Skeletal muscle satellite cell (primary cell): ENCODE measurements at regions not wholly inside any gene's neighbourhood (a gene's known extent, or its start where the extent isn't known, plus 50 kb on each side); places are given as distances from the start of the nearest gene placed in this dataset.

ENCODE experiments used
- H3K27me3 ChIP-seq: 2 replicates; pipeline ENCODE4 v1.7.0; 2013; ENCODE audit warnings: low read length; ENCODE audit not compliant: control insufficient read depth, insufficient read depth
- H3K36me3 ChIP-seq: 2 replicates; pipeline ENCODE4 v1.7.0; 2013; ENCODE audit warnings: mild to moderate bottlenecking, control low read depth, low read length; ENCODE audit not compliant: insufficient read depth
- H3K4me1 ChIP-seq: 2 replicates; pipeline ENCODE4 v1.7.0; 2013; ENCODE audit warnings: low read length; ENCODE audit not compliant: control insufficient read depth, insufficient read depth
- H3K4me2 ChIP-seq: 2 replicates; pipeline ENCODE4 v1.7.0; 2013; ENCODE audit warnings: mild to moderate bottlenecking, low read length
- H3K4me3 ChIP-seq: 2 replicates; pipeline ENCODE4 v1.7.0; 2013; ENCODE audit warnings: low read length
- H3K9ac ChIP-seq: 2 replicates; pipeline ENCODE4 v1.7.0; 2013; ENCODE audit warnings: mild to moderate bottlenecking, low read depth, low read length, moderate library complexity
- H3K9me3 ChIP-seq: replicated peaks from 2 replicates; pipeline ENCODE4 v1.7.0; 2013; ENCODE audit warnings: mild to moderate bottlenecking, control low read depth, low read length

- H3K4me1 ChIP-seq, result no peaks in the 10 kb centered on the region
- no peak overlapping the region for H3K9ac ChIP-seq
- no peaks in the 10 kb centered on the region for H3K9me3 ChIP-seq
- no peak overlapping the region for H3K4me2 ChIP-seq
- no peak overlapping the region for H3K4me3 ChIP-seq
- no peaks in the 10 kb centered on the region for H3K27me3 ChIP-seq
- no peaks in the 10 kb centered on the region for H3K36me3 ChIP-seq
These were observed 230.3 kb downstream of the AACS start for GRCh38 chr12:125295550-125295949.

GRCh38 chr12:125296701-125297100 lies 231.5 kb downstream of the AACS start:
- no peaks in the 10 kb centered on the region for H3K4me1 ChIP-seq
- no peak overlapping the region for H3K4me3 ChIP-seq
- no peaks in the 10 kb centered on the region for H3K27me3 ChIP-seq
- H3K9ac ChIP-seq, result no peak overlapping the region
- no peak overlapping the region for H3K4me2 ChIP-seq
- no peaks in the 10 kb centered on the region for H3K36me3 ChIP-seq
- H3K9me3 ChIP-seq, result no peaks in the 10 kb centered on the region

GRCh38 chr12:125299840-125300239 lies 234.6 kb downstream of the AACS start:
- no peak overlapping the region for H3K9ac ChIP-seq
- no peaks in the 10 kb centered on the region for H3K9me3 ChIP-seq
- no peaks in the 10 kb centered on the region for H3K4me1 ChIP-seq
- H3K4me3 ChIP-seq, result no peak overlapping the region
- H3K27me3 ChIP-seq, result no peaks in the 10 kb centered on the region
- no peaks in the 10 kb centered on the region for H3K36me3 ChIP-seq
- H3K4me2 ChIP-seq, result no peak overlapping the region

- H3K4me1 ChIP-seq, result no peaks in the 10 kb centered on the region
- no peak overlapping the region for H3K4me3 ChIP-seq
- H3K4me2 ChIP-seq, result no peak overlapping the region
- no peaks in the 10 kb centered on the region for H3K27me3 ChIP-seq
- no peak overlapping the region for H3K9ac ChIP-seq
- H3K9me3 ChIP-seq, result no peaks in the 10 kb centered on the region
- H3K36me3 ChIP-seq, result no peaks in the 10 kb centered on the region
These were observed 235.0 kb downstream of the AACS start for GRCh38 chr12:125300249-125300648.

GRCh38 chr12:125303337-125303736 lies 238.1 kb downstream of the AACS start:
- no peak overlapping the region for H3K9ac ChIP-seq

GRCh38 chr12:125304029-125304428 lies 238.8 kb downstream of the AACS start:
- no peak overlapping the region for H3K9ac ChIP-seq
- H3K4me1 ChIP-seq, result no peaks in the 10 kb centered on the region
- no peak overlapping the region for H3K4me2 ChIP-seq
- no peak overlapping the region for H3K4me3 ChIP-seq
- H3K36me3 ChIP-seq, result no peaks in the 10 kb centered on the region
- no peaks in the 10 kb centered on the region for H3K27me3 ChIP-seq
- H3K9me3 ChIP-seq, result no peaks in the 10 kb centered on the region

More at GRCh38 chr12:125303337-125303736, 238.1 kb downstream of the AACS start:
- Histone ChIP-seq H3K4me1 (no peaks in the 10 kb centered on the region), H3K27me3 (no peaks in the 10 kb centered on the region), H3K36me3 (no peaks in the 10 kb centered on the region), H3K4me2 (no peak overlapping the region), H3K9me3 (no peaks in the 10 kb centered on the region), H3K4me3 (no peak overlapping the region)

- H3K9me3 ChIP-seq, result no peaks in the 10 kb centered on the region
These were observed 240.0 kb downstream of the AACS start for GRCh38 chr12:125305231-125305630.

GRCh38 chr12:125310461-125310860 lies 245.2 kb downstream of the AACS start:
- H3K9me3 ChIP-seq, result no peaks in the 10 kb centered on the region

More at GRCh38 chr12:125305231-125305630, 240.0 kb downstream of the AACS start:
- Histone ChIP-seq H3K9ac (no peak overlapping the region), H3K4me3 (no peak overlapping the region), H3K4me1 (no peaks in the 10 kb centered on the region), H3K27me3 (no peaks in the 10 kb centered on the region), H3K36me3 (no peaks in the 10 kb centered on the region), H3K4me2 (no peak overlapping the region)

GRCh38 chr12:125311050-125311449 lies 245.8 kb downstream of the AACS start:
- Histone ChIP-seq H3K4me2 (no peak overlapping the region), H3K36me3 (no peaks in the 10 kb centered on the region), H3K4me1 (no peaks in the 10 kb centered on the region), H3K9me3 (no peaks in the 10 kb centered on the region), H3K4me3 (no peak overlapping the region), H3K9ac (no peak overlapping the region), H3K27me3 (no peaks in the 10 kb centered on the region)

More at GRCh38 chr12:125310461-125310860, 245.2 kb downstream of the AACS start:
- H3K4me3 ChIP-seq, result no peak overlapping the region
- H3K4me2 ChIP-seq, result no peak overlapping the region
- no peaks in the 10 kb centered on the region for H3K27me3 ChIP-seq
- no peaks in the 10 kb centered on the region for H3K4me1 ChIP-seq
- no peaks in the 10 kb centered on the region for H3K36me3 ChIP-seq
- H3K9ac ChIP-seq, result no peak overlapping the region

GRCh38 chr12:125312471-125312870 lies 247.2 kb downstream of the AACS start:
- Histone ChIP-seq H3K9ac (no peak overlapping the region), H3K4me2 (no peak overlapping the region), H3K27me3 (no peaks in the 10 kb centered on the region), H3K36me3 (no peaks in the 10 kb centered on the region), H3K4me1 (no peaks in the 10 kb centered on the region), H3K9me3 (no peaks in the 10 kb centered on the region), H3K4me3 (no peak overlapping the region)

- Histone ChIP-seq H3K4me1 (no peaks in the 10 kb centered on the region), H3K9me3 (no peaks in the 10 kb centered on the region), H3K27me3 (no peaks in the 10 kb centered on the region), H3K4me3 (no peak overlapping the region), H3K9ac (no peak overlapping the region), H3K36me3 (no peaks in the 10 kb centered on the region), H3K4me2 (no peak overlapping the region)
These were observed 249.0 kb downstream of the AACS start for GRCh38 chr12:125314051-125314755.

GRCh38 chr12:125315771-125316170 lies 250.5 kb downstream of the AACS start:
- no peaks in the 10 kb centered on the region for H3K36me3 ChIP-seq
- no peaks in the 10 kb centered on the region for H3K9me3 ChIP-seq
- H3K4me2 ChIP-seq, result no peak overlapping the region
- H3K4me1 ChIP-seq, result no peaks in the 10 kb centered on the region
- no peak overlapping the region for H3K9ac ChIP-seq
- H3K4me3 ChIP-seq, result no peak overlapping the region
- H3K27me3 ChIP-seq, result no peaks in the 10 kb centered on the region
